Osteoblast (primary cell): ENCODE measurements at regions not wholly inside any gene's neighbourhood (a gene's known extent, or its start where the extent isn't known, plus 50 kb on each side); places are given as distances from the start of the nearest gene placed in this dataset.

Experiments
- DNase-seq: peaks from one replicate; pipeline ENCODE4 v3.0.0; 2011; ENCODE audit warnings: low spot score, mixed read lengths; ENCODE audit not compliant: insufficient read length; ENCODE audit errors: missing footprints
- H2AFZ ChIP-seq: 2 replicates; pipeline ENCODE4 v1.6.0; 2011; ENCODE audit warnings: mild to moderate bottlenecking, low read length
- H3K27ac ChIP-seq: 2 replicates; pipeline ENCODE4 v1.5.1; 2011; ENCODE audit warnings: mild to moderate bottlenecking, low read depth, low read length, moderate library complexity
- H3K27me3 ChIP-seq: 2 replicates; pipeline ENCODE4 v1.6.0; 2012; ENCODE audit warnings: mild to moderate bottlenecking, control low read depth, inconsistent platforms, low read length, moderate library complexity; ENCODE audit not compliant: insufficient read depth
- H3K36me3 ChIP-seq: 2 replicates; pipeline ENCODE4 v1.5.1; 2011; ENCODE audit warnings: mild to moderate bottlenecking, low read length, control low read depth, moderate library complexity; ENCODE audit not compliant: insufficient read depth
- H3K4me1 ChIP-seq: 2 replicates; pipeline ENCODE4 v1.5.1; 2011; ENCODE audit warnings: mild to moderate bottlenecking, low read length, control low read depth, moderate library complexity; ENCODE audit not compliant: insufficient read depth
- H3K4me2 ChIP-seq: 2 replicates; pipeline ENCODE4 v1.6.0; 2011; ENCODE audit warnings: mild to moderate bottlenecking, low read length; ENCODE audit not compliant: insufficient read depth
- H3K4me3 ChIP-seq: fragments of 200-600 bp; sonication (generic); 3 replicates; pipeline ENCODE4 v1.5.1; 2012; ENCODE audit warnings: mild to moderate bottlenecking, low read length, inconsistent platforms; ENCODE audit not compliant: insufficient read depth
- H3K79me2 ChIP-seq: 2 replicates; pipeline ENCODE4 v1.6.0; 2012; ENCODE audit warnings: mild to moderate bottlenecking, low read length, control low read depth, inconsistent platforms; ENCODE audit not compliant: insufficient read depth
- H3K9me3 ChIP-seq: 2 replicates; pipeline ENCODE4 v1.5.1; 2011; ENCODE audit warnings: low read depth, low read length, control low read depth
- H4K20me1 ChIP-seq: 2 replicates; pipeline ENCODE4 v1.6.0; 2012; ENCODE audit warnings: mild to moderate bottlenecking, low read length, control low read depth; ENCODE audit not compliant: insufficient read depth
- TF ChIP-seq, protein P1 (sequence below): IDR thresholded peaks from 2 replicates; pipeline ENCODE4 v1.5.1; 2011; ENCODE audit warnings: mild to moderate bottlenecking, low read depth, low read length, moderate library complexity; ENCODE audit errors: extremely low read depth

DNA sequence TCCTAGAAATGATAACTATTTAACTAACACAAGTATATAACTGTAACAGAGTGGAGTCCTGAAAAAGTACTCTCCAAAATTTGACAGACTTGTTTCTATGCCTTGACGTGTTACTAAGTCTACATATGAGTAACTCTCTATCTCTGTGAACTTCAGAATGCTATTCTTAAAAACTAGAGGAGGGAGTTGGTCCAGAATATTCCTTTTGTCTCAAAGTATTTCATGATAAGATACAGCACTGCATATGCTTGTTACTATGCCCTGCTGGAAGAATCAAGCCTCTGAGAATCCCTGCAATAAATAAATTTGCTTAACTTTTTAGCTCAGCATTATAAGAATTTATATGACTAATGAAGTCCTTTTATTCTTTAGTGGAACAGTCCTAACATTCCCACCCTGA is 50.9 kb upstream of the ATXN3L start:
- H3K4me3 ChIP-seq: no peak overlapping the region
- no peak overlapping the region for H3K4me2 ChIP-seq
- H3K9me3 ChIP-seq: no peaks in the 10 kb centered on the region
- H3K27me3 ChIP-seq: no peaks in the 10 kb centered on the region
- DNase-seq: no peak
- H4K20me1 ChIP-seq: no peaks in the 10 kb centered on the region
- H3K79me2 ChIP-seq: no peaks in the 10 kb centered on the region
- H3K27ac ChIP-seq: no peak overlapping the region
- TF ChIP-seq, protein P1, sequence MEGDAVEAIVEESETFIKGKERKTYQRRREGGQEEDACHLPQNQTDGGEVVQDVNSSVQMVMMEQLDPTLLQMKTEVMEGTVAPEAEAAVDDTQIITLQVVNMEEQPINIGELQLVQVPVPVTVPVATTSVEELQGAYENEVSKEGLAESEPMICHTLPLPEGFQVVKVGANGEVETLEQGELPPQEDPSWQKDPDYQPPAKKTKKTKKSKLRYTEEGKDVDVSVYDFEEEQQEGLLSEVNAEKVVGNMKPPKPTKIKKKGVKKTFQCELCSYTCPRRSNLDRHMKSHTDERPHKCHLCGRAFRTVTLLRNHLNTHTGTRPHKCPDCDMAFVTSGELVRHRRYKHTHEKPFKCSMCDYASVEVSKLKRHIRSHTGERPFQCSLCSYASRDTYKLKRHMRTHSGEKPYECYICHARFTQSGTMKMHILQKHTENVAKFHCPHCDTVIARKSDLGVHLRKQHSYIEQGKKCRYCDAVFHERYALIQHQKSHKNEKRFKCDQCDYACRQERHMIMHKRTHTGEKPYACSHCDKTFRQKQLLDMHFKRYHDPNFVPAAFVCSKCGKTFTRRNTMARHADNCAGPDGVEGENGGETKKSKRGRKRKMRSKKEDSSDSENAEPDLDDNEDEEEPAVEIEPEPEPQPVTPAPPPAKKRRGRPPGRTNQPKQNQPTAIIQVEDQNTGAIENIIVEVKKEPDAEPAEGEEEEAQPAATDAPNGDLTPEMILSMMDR: no peak
- no peak overlapping the region for H2AFZ ChIP-seq
- H3K36me3 ChIP-seq: no peaks in the 10 kb centered on the region
- peaks cover 21% of the 10 kb centered on the region for H3K4me1 ChIP-seq
